Panc1 (cell line): ENCODE measurements at regions not wholly inside any gene's neighbourhood (a gene's known extent, or its start where the extent isn't known, plus 50 kb on each side); places are given as distances from the start of the nearest gene placed in this dataset.

ENCODE experiments used
- ATAC-seq: fragments of 200-7000 bp; cut with Tn5 transposase; 2 replicates; pipeline ENCODE4 v1.9.1; 2020; ENCODE audit warnings: mild to moderate bottlenecking, moderate library complexity
- BruUV-seq: library from RNA; stranded (reverse); fragments of 400-500 nt; replicated peaks from 2 replicates; lab custom pipeline; 2021; lab: Mats Ljungman, UMichigan
- CTCF ChIA-PET: fragments of 300-600 bp; sonication (Branson Sonifier 250); formaldehyde crosslinking; loops from one replicate; lab custom pipeline; 2022; ENCODE audit warnings: antibody characterized with exemption; lab: Charles Lee
- POLR2A ChIA-PET: fragments of 300-600 bp; sonication (Branson Sonifier 250); formaldehyde crosslinking; loops from one replicate; lab custom pipeline; 2022; ENCODE audit warnings: antibody characterized with exemption; lab: Charles Lee
- DNase-seq: peaks from one replicate; pipeline ENCODE4 v3.0.0-alpha.2; 2010; ENCODE audit warnings: low read depth, low spot score
- H3K27ac ChIP-seq: 2 replicates; pipeline ENCODE4 v1.5.1; 2011; ENCODE audit warnings: mild to moderate bottlenecking, low read length, inconsistent platforms
- H3K27me3 ChIP-seq: fragments of 200-500 bp; sonication (Bioruptor generic); 2 replicates; pipeline ENCODE4 v1.6.0; 2014; ENCODE audit warnings: low read length, inconsistent platforms; ENCODE audit not compliant: control insufficient read depth, insufficient read depth
- H3K36me3 ChIP-seq: fragments of 200-500 bp; sonication (Bioruptor generic); 2 replicates; pipeline ENCODE4 v1.5.1; 2014; ENCODE audit warnings: inconsistent platforms, mild to moderate bottlenecking, low read length, moderate library complexity; ENCODE audit not compliant: control insufficient read depth, insufficient read depth
- H3K4me1 ChIP-seq: 2 replicates; pipeline ENCODE4 v1.5.1; 2011; ENCODE audit warnings: inconsistent platforms, mild to moderate bottlenecking, low read length, moderate library complexity; ENCODE audit not compliant: control insufficient read depth, insufficient read depth
- H3K4me3 ChIP-seq, 2 experiments: 2 replicates each; pipeline ENCODE4 v1.5.1; 2011 to 2012; ENCODE audit warnings: low read depth in 2 of 2, low read length in 2 of 2, mild to moderate bottlenecking in 2 of 2, inconsistent platforms in 1 of 2, moderate library complexity in 1 of 2
- H3K9me3 ChIP-seq: fragments of 200-500 bp; sonication (Bioruptor generic); 2 replicates; pipeline ENCODE4 v1.5.1; 2014; ENCODE audit warnings: low read depth, mild to moderate bottlenecking, inconsistent platforms, low read length, moderate library complexity; ENCODE audit not compliant: control insufficient read depth, insufficient read depth
- POLR2AphosphoS5 ChIP-seq: IDR thresholded peaks from 2 replicates; pipeline ENCODE4 v1.6.1; 2012; ENCODE audit warnings: mild to moderate bottlenecking, low read depth, low read length, moderate library complexity
- REST ChIP-seq, 2 experiments: IDR thresholded peaks; 2 replicates each; pipeline ENCODE4 v1.6.1; 2011 to 2012; ENCODE audit warnings: low read depth in 2 of 2, control low read depth in 1 of 2, low read length in 1 of 2, mild to moderate bottlenecking in 1 of 2, moderate library complexity in 1 of 2; ENCODE audit not compliant: insufficient read depth in 1 of 2
- SIN3A ChIP-seq: IDR thresholded peaks from 2 replicates; pipeline ENCODE4 v1.6.1; 2012; ENCODE audit warnings: low read depth, mild to moderate bottlenecking, low read length, moderate library complexity, borderline replicate concordance; ENCODE audit not compliant: insufficient read depth
- TCF7L2 ChIP-seq: IDR thresholded peaks from 2 replicates; pipeline ENCODE4 v1.6.1; 2011; ENCODE audit warnings: mild to moderate bottlenecking, low read depth, low read length, inconsistent platforms
- in situ Hi-C: cut with HindIII; loops from 2 replicates; pipeline ENCODE4 v1.10.0; 2016; ENCODE audit warnings: low sequenced_read_pairs, low pct_unique_long_range_greater_than_20kb
- intact Hi-C: fragments of 100-400 bp; cut with micrococcal nuclease; formaldehyde crosslinking; loops from one replicate; pipeline ENCODE4 v1.10.0; 2022; ENCODE audit not compliant: unreplicated experiment
- TF ChIP-seq, protein P1 (sequence below): fragments of 450-650 bp; IDR thresholded peaks from 2 replicates; pipeline ENCODE4 v1.5.1; 2017; ENCODE audit warnings: mild to moderate bottlenecking

DNA sequence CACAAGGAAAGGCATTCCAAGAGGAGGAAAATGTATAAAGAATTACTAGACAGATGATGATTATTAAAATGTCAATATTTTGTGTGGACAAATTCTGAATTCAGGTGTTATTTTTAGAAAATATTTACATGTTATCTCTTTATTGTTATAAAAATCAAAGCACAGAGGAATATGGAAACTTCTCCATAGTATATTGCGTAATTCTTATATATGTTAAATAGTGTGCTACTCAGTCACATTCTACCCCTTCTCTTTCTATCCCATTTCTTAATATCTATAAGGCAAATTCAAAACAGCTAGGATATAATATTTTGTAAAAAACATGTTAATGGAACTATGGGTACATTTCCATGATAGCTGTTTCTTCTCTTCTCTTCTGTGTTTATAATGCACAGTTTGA lies 546.8 kb upstream of the FTMT start:
- no peaks in the 10 kb centered on the region for H3K4me1 ChIP-seq
- H3K9me3 ChIP-seq = no peaks in the 10 kb centered on the region
- no peak overlapping the region for H3K27ac ChIP-seq
- no peaks in the 10 kb centered on the region for H3K27me3 ChIP-seq
- CTCF ChIA-PET = interaction anchor here (0.5 kb wide), 1 partner anchor 859 kb away, joined by 6 read pairs; no protein-coding TSS in a partner anchor
- ATAC-seq (no peak), DNase-seq (no peak)
- BruUV-seq = no TSS peak
- H3K4me3 ChIP-seq = no peak overlapping the region
- H3K36me3 ChIP-seq = no peaks in the 10 kb centered on the region
- no peak for TF ChIP-seq REST (IDR thresholded peaks at IDR 0.05; ENCODE audit: insufficient read depth in 1 of 2, low read depth in 2 of 2, low read length in 1 of 2)
- TF ChIP-seq SIN3A = no peak
- no peak for TF ChIP-seq TCF7L2
- TF ChIP-seq, protein P1, sequence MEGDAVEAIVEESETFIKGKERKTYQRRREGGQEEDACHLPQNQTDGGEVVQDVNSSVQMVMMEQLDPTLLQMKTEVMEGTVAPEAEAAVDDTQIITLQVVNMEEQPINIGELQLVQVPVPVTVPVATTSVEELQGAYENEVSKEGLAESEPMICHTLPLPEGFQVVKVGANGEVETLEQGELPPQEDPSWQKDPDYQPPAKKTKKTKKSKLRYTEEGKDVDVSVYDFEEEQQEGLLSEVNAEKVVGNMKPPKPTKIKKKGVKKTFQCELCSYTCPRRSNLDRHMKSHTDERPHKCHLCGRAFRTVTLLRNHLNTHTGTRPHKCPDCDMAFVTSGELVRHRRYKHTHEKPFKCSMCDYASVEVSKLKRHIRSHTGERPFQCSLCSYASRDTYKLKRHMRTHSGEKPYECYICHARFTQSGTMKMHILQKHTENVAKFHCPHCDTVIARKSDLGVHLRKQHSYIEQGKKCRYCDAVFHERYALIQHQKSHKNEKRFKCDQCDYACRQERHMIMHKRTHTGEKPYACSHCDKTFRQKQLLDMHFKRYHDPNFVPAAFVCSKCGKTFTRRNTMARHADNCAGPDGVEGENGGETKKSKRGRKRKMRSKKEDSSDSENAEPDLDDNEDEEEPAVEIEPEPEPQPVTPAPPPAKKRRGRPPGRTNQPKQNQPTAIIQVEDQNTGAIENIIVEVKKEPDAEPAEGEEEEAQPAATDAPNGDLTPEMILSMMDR = no peak
- TF ChIP-seq POLR2AphosphoS5 = no peak
- POLR2A ChIA-PET = no interaction called here
- in situ Hi-C loops = no loop called here
- intact Hi-C loops = no loop called here

GRCh38 chr5:121313886-121314285 lies 537.8 kb upstream of the FTMT start:
- DNase-seq (no peak), ATAC-seq (no peak)
- intact Hi-C loops = no loop called here
- no peaks in the 10 kb centered on the region for H3K9me3 ChIP-seq
- no peaks in the 10 kb centered on the region for H3K36me3 ChIP-seq
- no peaks in the 10 kb centered on the region for H3K4me1 ChIP-seq
- POLR2A ChIA-PET = no interaction called here
- TF ChIP-seq TCF7L2 = no peak
- no peak for TF ChIP-seq SIN3A
- TF ChIP-seq, protein P1 = no peak
- TF ChIP-seq POLR2AphosphoS5 = no peak
- in situ Hi-C loops = no loop called here
- no peak overlapping the region for H3K4me3 ChIP-seq
- no peak overlapping the region for H3K27ac ChIP-seq
- no peaks in the 10 kb centered on the region for H3K27me3 ChIP-seq
- BruUV-seq = no TSS peak
- CTCF ChIA-PET = no interaction called here
